NCI-H2227 treated with DMSO at 0.1 percent for 48 hours (cell line): ENCODE measurements at regions not wholly inside any gene's neighbourhood (a gene's known extent, or its start where the extent isn't known, plus 50 kb on each side); places are given as distances from the start of the nearest gene placed in this dataset.
"Not testable (repeated sequence)": the region's sequence is repeated elsewhere in the genome, so short reads cannot be mapped to it uniquely, and the experiment has no call there.

ENCODE experiments used
- DNase-seq: peaks from one replicate; lab custom pipeline; 2025; lab: John Stamatoyannopoulos, UW

DNA sequence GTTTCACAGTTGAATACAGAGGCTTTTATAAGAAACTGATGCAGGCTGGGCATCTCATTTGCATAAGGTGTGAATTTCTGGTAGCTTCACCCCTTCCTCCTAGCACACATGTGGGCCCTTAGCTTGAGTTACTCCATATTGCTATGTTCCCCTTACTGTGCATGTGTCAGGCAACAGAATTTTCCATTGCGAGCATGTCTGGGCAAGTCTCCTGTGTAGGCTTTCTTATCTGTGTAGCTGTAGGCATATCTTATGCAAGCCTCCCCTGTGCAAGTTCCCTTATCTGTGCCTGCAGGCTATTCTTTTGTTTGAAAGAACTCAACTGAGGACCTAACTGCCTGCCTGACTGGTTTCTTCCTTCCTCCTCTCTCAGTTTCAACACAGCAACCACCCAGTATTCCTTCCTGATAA lies 597.4 kb upstream of the CDH5 start:
- no peak for DNase-seq

DNA sequence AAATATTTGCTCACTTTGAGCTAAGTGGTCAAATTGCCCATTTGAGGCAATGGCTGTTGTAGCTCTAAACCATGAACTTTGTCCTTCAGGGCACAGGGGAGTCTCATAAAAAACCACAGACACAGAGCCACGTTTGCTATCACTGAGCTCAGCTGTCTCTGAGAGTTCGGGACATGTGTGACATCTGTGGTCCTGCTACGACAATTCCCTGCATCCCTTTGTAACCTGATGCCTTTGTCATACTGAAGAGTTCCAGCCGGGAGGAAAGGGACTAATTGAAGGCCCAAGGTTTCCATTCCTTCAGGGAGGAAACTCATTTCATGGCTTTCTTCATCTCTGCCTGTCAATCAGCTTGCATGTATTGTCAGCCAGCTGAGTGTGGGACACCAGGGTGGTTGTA lies 599.4 kb upstream of the CDH5 start:
- no peak for DNase-seq

DNA sequence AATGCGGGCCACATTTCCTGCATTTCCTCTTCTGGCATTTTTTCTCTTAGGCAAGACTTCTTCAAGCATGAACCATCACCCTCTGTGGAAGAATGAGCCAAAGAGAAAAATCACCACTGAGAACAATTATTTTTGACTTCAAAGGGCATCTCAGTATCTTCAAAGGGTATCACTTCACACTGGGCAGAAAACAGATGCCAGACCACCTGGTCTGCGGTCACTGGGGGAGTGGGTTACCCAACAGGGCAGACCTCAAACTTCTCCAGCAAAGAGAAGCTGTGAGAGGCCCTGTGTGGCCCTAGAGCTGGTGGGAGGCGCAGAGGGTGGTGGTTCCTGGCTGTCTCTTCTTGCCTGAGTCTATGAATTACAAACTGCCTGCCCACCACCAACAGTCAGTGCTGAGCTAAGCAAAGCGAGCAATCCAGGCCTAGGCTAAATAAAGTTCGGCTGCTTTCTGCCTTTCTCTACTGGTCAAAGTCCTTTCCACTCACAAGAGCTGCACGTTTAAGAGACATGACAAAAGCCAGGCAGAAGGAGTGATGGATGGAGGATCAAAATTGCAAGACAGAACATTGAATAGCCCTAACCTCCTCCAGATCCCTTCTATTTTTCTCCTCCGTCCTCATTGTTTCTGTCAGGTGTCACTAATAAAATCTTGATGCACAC lies 602.7 kb upstream of the CDH5 start:
- no peak for DNase-seq

DNA sequence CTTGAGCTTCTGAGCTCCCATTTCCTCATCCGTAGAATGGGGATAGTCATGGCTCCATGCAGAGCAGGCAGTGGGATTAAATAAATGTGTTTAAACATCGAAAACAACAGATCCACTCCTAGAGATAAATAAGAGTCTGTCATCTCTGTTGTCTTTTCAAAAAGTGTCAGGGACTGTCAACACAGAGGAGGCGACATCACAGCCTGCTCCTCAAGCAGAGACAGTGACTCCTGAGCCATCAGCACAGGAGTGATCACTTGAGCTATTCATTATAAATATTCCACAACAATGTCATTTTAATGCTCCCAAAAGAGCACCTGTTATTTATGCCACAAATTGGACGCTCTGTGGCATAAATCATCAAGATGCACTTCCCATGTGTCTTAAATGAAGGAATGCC lies 605.6 kb upstream of the CDH5 start:
- DNase-seq = no peak

DNA sequence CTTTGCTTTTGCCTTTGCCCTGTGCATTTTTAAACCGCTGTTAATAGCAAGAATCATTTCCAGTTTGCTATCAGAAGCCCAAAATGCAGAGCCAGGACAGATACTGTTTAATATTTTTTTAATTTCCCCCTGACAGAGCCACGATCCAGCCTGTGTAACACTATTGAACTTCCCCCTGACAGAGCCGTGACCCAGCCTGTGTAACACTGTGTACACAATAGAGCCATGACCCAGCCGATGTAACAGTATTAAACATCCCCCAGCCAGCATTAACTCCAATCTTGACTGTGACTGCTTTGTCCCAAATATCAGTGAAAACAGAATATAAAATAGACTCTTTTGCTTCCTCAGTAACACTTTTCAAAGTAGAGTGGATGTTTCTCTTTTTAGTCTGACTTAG lies 607.9 kb upstream of the CDH5 start:
- no peak for DNase-seq

DNA sequence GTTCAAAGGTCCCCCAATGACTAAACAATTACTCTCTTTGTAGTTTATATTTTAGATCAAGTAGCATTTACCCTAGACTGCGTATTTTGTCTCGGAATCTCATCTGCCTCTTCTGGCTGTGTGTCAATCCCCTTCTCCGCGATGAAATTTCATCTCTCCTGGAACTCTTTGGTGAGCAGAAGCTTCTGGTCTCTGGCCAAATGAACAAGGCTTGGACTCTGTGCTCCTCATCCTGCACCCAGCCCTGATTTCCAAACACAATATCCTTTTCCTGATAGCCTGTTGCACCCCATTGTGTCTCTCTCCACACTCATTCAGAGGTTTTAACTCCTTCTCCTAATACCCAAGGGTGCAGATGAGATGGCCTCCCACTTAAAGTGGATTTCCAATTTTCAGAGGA lies 609.4 kb upstream of the CDH5 start:
- no peak for DNase-seq

DNA sequence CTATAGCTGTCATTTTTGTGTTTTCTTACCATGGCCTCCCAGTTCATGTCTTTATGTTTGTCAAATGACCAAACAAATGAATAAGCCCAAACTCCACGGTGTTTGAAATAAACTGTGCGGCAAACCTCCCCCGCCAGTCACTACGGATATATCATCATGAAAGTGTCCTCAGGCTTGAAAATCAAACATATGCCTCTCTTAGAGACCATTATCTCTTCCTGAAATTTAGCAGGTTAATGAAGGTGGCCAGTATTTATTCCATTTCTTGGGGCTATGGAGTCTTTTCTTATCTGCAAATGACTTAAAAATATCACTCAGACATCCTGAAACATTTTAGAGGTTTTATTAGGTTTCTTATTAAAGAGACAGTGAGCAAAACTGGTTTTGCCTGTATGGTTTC lies 610.3 kb upstream of the CDH5 start:
- DNase-seq = no peak

DNA sequence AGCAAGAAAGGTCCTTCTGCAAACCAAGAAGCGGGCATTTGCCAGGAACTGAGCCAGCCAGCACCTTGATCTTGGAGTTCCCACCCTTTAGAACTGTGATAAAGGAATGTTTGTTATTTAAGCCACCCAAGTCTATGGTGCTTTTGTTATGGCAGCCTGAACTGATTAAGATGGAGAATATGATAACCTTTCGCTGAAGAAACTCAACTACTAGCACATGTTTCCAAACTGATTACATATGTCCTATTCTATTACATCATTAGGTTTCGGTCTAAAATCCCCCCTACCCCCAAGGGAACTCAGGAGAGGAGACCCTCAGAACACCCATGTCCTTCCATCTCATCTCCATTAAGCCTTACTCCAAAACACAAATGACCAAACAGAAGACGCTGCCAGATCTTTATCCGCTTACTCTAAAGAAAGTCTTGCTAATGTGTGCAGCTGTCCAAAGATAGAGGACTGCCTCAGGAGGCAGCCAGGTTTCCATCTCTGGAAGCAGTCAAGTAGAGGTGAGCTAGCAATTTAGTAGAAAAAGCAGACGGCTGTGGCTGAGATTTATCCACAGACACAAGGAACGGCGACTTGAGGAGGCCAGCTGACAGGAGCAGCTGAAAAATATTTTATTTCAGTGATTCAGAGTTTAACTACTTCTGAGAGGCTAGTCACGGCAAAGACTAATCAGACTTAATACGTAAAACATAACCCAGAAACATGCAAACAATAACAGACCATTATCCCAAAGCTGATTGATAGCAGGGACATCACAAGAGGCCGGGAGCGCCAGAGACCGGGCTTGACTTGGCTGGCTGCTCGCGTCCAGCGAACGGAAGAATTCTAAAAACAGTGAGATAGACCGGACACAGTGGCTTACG lies 611.4 kb upstream of the CDH5 start:
- DNase-seq = no peak

DNA sequence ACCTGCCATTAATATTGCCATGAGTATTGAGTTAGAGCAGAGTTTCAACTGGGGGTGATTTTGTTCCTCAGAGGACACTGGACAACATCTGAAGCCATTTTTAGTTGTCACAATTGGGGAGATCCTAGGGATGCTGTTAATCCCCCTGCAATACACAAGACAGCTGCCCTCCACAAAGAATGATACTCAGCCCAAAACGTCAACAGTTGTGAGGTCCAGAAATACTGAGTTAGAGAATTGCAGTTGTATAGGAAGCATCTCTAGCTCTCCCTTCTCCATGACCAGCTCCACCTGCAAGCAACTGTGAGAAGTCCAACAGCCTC lies 614.0 kb upstream of the CDH5 start:
- no peak for DNase-seq

DNA sequence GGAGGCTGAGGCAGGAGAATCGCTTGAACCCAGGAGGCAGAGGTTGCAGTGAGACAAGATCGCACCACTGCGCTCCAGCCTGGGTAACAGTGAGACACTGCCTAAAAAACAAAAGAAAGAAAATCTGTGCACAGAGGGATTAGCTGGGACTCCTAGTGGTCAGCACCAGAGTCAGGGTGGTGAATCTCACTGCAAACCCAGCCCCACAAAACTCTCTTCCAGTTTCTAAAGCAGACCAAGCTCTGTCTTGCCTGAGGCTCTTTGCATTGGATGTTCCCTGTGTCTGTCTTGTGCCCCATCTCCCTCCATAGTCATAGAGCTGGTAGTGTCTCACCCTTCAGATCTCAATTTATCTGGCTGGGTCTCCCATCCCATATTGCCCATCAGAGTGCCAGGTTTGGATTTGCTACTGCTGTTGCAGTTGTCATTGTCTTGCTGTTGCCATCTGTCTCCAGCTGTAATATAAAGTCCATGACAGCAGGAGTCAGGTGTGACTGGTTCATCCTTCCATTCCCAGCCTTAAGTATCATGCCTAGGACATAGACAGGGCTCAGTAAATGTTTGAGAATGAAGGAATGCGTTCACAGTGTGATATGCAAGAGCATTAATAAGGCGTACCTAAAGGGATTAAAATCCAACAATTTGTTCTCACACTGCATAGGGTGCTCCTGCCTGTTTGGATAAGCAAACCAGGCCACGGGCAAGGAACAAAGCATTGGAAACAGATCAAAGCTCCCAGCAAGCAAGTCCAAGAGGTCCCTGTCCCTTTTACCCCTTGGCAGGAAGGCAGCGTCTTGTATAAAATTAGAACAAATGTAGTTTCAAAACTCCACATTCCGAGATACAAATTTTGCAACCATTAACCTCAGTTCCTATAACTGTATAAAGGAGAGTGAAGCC lies 614.6 kb upstream of the CDH5 start:
- DNase-seq = no peak

DNA sequence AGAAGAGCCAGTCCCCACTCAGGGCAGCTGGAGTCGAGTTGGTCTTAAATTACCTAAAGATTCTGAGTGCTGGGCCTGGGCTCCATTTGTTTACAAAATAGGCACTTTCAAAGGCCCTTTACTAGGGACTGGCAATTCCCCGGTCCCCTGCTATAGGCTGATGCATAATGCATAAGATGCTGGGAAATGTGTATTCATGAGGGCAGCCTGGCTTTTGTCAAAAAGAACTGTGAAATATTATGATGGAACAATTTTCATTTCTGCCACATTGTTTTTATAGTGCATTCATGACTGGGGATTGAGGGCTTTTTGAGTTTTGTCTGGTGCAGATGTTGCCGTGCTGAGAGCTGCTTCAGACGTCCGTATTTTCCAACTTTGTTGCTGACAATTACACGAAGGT lies 617.0 kb upstream of the CDH5 start:
- DNase-seq = no peak

DNA sequence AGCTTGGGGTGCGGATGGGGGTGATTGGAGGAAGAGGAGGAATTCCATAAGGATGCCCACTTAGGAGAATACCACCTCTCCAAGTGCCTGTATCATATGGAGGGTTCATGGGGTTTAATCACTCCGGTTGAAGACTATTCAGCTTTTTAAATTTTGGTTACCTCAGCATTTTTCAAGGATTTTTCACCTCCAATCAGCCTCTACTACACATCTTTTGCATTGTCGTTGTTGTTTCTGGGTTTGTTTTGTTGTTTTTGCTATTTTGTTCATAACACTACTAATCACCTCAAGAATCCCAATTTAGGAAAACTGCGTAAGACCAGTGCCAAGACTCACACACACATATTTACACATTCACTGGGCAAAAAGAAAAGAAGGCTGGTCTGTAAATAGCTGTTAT lies 619.5 kb upstream of the CDH5 start:
- DNase-seq = no peak

DNA sequence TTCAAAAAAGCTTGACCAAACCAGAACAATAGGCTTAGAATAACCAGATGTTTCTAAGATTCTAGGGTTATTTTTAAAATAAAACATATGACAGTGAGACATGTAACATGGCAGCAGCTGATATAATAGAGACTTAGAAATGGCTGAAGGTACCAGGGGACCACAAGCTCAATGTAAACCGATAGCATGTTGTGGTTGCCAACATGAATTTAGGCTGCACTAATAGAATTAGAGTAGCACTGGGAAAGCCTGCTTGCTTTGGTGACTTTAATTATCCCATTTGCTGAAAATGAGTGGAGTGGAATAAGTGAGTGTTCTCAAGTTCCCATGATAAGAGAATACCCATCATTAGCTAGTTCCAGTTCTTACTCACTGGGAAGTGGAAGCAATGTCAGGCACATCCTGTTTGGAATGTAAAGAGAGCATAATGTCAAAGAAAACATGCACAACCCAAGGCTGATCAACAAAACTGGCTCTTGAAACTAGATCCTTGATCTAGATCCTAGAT lies 621.2 kb upstream of the CDH5 start:
- no peak for DNase-seq

DNA sequence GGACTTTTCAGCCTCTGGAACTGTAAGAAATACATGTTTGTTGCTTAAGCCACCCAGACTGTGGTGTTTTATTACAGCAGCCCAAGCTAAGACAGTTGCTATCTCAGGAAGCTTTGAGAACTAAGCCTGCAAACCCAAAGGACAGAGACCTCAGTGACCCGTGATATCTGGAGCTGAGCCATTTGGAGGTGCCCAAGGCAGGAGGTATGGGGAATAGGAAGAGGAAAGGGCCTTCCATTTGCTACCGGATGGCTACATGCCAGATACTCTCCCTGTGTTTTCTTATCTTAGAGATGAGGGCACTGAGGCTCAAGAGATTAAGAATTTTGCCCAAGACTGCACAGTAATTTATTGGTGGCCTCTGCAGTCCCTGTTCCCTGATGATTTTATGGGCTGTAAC lies 622.1 kb upstream of the CDH5 start:
- no peak for DNase-seq

DNA sequence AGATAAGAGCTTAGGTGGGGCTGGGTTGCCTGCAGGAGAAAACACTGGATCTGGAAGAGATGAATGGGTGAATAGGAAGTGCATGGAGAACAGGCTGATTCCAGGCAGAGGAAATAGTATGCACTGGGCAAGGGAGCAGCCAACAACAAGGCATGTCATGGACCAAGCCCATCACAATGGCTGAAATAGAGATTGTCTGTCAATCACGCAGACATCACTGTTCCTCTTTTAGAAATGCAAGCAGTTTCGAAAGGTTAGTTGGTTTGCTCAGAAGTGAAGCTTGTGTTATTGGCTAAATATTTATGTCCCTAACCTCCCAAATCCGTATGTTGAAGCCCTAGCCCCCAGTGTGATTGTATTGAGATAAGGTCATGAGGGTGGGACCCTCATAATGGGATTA lies 621.7 kb upstream of the CDH11 start:
- DNase-seq = no peak

DNA sequence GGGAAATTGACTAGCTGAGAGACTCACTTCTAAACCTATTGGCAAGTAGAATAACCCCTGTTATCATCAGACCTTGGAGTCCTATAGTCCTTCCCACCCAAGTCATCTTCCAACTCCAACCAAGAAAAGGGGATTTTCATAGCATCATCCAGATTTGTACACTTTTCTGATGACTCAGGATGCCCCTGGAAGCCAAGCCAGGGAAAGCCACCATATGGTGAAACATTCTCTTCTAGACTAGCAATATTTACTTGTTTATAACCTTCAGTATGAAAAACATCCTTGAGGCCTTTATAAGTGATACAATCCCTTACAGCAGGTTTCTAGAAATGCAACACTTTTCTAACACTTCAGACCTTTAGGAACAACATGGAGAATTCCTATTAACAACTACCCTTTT lies 618.8 kb upstream of the CDH11 start:
- no peak for DNase-seq

DNA sequence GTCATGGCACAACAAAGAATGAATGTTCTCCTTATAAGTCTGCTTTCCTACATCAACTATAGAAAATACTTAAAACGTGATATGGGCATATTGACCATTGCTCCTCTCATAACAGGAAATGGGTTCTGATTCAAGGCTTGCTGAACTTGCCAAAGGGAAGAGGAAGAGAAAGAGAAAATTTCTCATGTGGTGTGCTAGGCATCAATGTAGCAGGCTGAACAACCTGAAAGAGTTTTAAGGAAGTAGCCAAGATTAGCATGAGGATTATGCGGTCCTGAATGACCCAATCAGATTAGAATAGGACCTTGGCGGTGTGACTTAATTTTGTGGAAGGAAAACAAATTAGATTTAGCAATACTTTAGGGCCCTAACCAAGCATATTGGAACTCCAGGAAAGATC lies 617.7 kb upstream of the CDH11 start:
- no peak for DNase-seq

DNA sequence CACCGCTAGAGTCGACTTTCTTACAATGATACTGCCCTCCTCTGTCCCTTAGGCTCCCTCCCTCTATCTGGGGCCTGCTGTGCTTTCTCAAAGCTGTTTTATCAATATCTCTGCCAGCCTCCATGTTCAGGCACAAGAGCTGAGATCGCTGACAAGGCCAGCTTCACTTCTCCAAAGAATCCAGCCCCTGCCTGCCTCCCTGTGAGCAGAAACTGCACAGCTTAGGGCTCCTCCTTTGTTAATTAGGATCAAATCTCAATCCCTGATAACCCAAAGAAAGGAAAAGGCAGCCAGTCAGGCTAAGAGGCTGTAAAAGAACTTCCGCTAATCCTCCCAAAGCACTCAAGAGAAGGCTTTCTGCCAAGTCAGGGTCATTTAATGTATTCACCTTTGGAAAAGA lies 616.0 kb upstream of the CDH11 start:
- no peak for DNase-seq

DNA sequence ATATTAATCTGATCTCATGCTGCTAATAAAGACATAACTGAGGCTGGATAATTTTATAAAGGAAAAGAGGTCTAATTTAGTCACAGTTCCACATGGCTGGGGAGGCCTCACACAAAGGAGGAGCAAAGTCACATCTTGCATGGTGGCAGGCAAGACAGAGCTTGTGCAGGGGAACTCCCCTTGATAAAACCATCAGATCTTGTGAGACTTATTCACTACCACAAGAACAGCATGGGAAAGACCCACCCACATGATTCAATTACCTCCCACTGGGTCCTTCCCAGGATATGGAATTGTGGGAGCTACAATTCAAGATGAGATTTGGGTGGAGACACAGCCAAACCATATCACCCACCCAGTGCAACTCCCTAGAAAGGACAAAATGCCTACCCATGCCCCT lies 613.8 kb upstream of the CDH11 start:
- not testable (repeated sequence) for DNase-seq

DNA sequence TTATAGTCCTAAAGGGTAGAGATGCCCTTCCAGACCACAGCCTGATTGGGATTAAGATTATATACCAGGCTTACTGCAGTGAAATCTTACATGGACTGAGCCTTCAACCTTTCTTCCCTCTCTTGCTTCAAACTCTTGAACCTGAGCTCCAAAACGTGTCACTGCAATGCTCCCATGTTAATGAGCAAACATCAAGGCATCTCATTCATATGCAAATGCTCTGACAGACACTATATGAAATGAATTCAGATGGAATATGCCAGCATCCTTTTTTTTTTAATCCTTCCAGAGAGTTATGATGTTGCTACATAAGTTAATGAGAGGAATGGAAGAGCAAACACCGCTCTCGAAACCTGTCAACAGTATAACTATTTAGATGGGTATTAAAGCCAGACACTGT lies 611.9 kb upstream of the CDH11 start:
- no peak for DNase-seq

DNA sequence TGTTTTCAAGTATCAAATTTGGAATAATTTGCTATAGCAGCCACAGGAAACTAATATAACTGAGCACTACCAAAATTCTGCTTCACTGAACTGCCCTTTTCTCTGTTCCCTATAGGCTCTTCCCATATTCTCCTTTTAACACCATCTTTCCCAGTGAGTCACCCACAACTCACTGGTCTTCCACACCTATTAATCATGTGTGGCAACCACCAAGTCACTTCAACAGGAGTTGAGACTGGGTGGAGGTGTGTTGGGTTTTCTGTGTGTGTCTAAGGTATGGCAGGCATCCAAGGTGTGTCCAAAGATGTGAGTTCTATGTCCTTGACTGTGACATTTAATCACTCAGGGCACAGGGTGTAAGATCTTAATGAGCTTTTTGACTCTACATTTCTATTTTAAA lies 610.0 kb upstream of the CDH11 start:
- DNase-seq = no peak

DNA sequence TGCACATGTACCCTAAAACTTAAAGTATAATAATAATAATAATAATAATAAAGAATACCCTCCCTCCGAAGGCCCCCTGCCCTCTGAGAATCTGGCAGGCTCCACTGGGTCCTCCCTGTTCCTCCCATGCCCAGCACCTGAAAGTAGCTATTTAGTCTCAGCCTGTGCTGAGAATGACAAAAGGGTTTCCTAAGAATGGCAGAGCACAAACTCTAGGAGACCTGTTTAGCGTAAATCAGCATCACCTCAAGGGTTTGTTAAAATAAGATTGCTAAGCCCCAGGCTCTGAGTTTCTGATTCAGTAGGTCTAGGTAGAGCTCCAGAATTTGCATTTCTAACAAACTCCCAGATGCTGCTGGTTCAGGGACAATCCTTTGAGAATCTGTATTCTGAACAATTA lies 606.8 kb upstream of the CDH11 start:
- no peak for DNase-seq

DNA sequence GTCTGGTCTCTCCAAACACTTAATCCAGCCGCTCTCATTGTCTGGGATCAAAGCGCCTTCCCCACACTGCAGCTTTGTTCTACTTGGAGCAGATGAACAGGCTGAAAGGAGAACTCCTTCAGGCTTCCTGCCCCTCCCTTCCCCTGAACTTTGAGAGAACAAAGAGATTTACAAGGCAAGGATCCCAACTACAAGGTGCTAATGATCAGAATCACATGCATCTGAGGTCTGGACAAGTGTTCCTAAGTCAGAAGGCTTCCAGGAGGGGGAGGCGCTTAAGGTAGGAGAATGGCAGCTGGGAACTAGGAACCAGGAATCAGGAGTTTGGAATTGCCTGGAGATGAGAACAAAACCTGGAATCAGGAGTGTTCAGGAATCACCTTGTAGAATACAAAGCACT lies 606.3 kb upstream of the CDH11 start:
- DNase-seq = no peak
